ENCODE measurements at regions not wholly inside any gene's neighbourhood (a gene's known extent, or its start where the extent isn't known, plus 50 kb on each side); places are given as distances from the start of the nearest gene placed in this dataset.

- Histone ChIP-seq H3K79me2 (ENCODE audit: low read depth) (0 out of 2 replicates have a peak, but pooled peaks cover 15% of the 10 kb centered on the region), H3K27me3 (ENCODE audit: insufficient read depth, low read depth) (no peaks in the 10 kb centered on the region), H3K4me2 (no peak overlapping the region), H3K36me3 (ENCODE audit: low read depth) (no peaks in the 10 kb centered on the region), H3F3A (ENCODE audit: insufficient read depth, low read depth) (no peaks in the 10 kb centered on the region), H2AFZ (no peak overlapping the region), H3K9me2 (ENCODE audit: insufficient read depth) (no peaks in the 10 kb centered on the region), H4K20me1 (ENCODE audit: insufficient read depth) (peaks cover 46% of the 10 kb centered on the region), H3K9me3 (ENCODE audit: insufficient read depth, low read depth) (no peaks in the 10 kb centered on the region), H3K4me1 (replicated peaks; ENCODE audit: insufficient read depth) (no peaks in the 10 kb centered on the region), H3K27ac (no peak overlapping the region), H3K4me3 (no peak overlapping the region)
- BruUV-seq (replicated peaks) = no TSS peak
- POLR2A ChIA-PET (ENCODE audit: unreplicated experiment) = no interaction called here
- CTCF ChIA-PET = no interaction called here
- intact Hi-C loops (cut with micrococcal nuclease; ENCODE audit: unreplicated experiment) = no loop called here
- TF ChIP-seq CTCF (conservative IDR thresholded peaks at IDR 0.05) (no peak), EZH2 (IDR thresholded peaks at IDR 0.05; ENCODE audit: low read depth) (no peak)
- no peak for DNase-seq
Measured at GRCh38 chr17:77375108-77375916, 234.5 kb downstream of the SEC14L1 start.

GRCh38 chr17:77375917-77376651 is 235.3 kb downstream of the SEC14L1 start:
- no peak for DNase-seq
- ChIA-PET CTCF (no interaction called here), POLR2A (ENCODE audit: unreplicated experiment) (no interaction called here)
- no TSS peak for BruUV-seq (replicated peaks)
- H3F3A ChIP-seq (ENCODE audit: insufficient read depth, low read depth) = no peaks in the 10 kb centered on the region
- intact Hi-C loops (cut with micrococcal nuclease; ENCODE audit: unreplicated experiment) = no loop called here
- H3K4me1 ChIP-seq (replicated peaks; ENCODE audit: insufficient read depth) = no peaks in the 10 kb centered on the region
- TF ChIP-seq CTCF (conservative IDR thresholded peaks at IDR 0.05) = no peak
- TF ChIP-seq EZH2 (IDR thresholded peaks at IDR 0.05; ENCODE audit: low read depth) = no peak
- H3K9me3 ChIP-seq (ENCODE audit: insufficient read depth, low read depth) = no peaks in the 10 kb centered on the region
- H2AFZ ChIP-seq = no peak overlapping the region
- 0 out of 2 replicates have a peak, but pooled peaks cover 14% of the 10 kb centered on the region for H3K79me2 ChIP-seq (ENCODE audit: low read depth)
- H3K9me2 ChIP-seq (ENCODE audit: insufficient read depth) = no peaks in the 10 kb centered on the region
- H3K36me3 ChIP-seq (ENCODE audit: low read depth) = no peaks in the 10 kb centered on the region
- H3K27me3 ChIP-seq (ENCODE audit: insufficient read depth, low read depth) = no peaks in the 10 kb centered on the region
- H3K4me2 ChIP-seq = no peak overlapping the region
- no peak overlapping the region for H3K27ac ChIP-seq
- H4K20me1 ChIP-seq (ENCODE audit: insufficient read depth) = peaks cover 46% of the 10 kb centered on the region
- no peak overlapping the region for H3K4me3 ChIP-seq

GRCh38 chr17:77376795-77377709 is 236.3 kb downstream of the SEC14L1 start:
- Histone ChIP-seq H3K9me3 (ENCODE audit: insufficient read depth, low read depth) (no peaks in the 10 kb centered on the region), H3F3A (ENCODE audit: insufficient read depth, low read depth) (no peaks in the 10 kb centered on the region), H3K4me3 (no peak overlapping the region), H4K20me1 (ENCODE audit: insufficient read depth) (peaks cover 49% of the 10 kb centered on the region), H3K4me2 (no peak overlapping the region), H3K36me3 (ENCODE audit: low read depth) (no peaks in the 10 kb centered on the region), H3K27ac (no peak overlapping the region), H2AFZ (no peak overlapping the region), H3K27me3 (ENCODE audit: insufficient read depth, low read depth) (no peaks in the 10 kb centered on the region), H3K4me1 (replicated peaks; ENCODE audit: insufficient read depth) (no peaks in the 10 kb centered on the region), H3K79me2 (ENCODE audit: low read depth) (peaks cover 16% of the 10 kb centered on the region; the same call in 1 of the 2 replicates), H3K9me2 (ENCODE audit: insufficient read depth) (no peaks in the 10 kb centered on the region)
- no peak for DNase-seq
- intact Hi-C loops (cut with micrococcal nuclease; ENCODE audit: unreplicated experiment) = no loop called here
- BruUV-seq (replicated peaks) = no TSS peak
- ChIA-PET CTCF (no interaction called here), POLR2A (ENCODE audit: unreplicated experiment) (no interaction called here)
- TF ChIP-seq CTCF (conservative IDR thresholded peaks at IDR 0.05) = no peak
- TF ChIP-seq EZH2 (IDR thresholded peaks at IDR 0.05; ENCODE audit: low read depth) = no peak
